ENCODE measurements at regions not wholly inside any gene's neighbourhood (a gene's known extent, or its start where the extent isn't known, plus 50 kb on each side); places are given as distances from the start of the nearest gene placed in this dataset.

- H4K20me1 ChIP-seq (ENCODE audit: insufficient read depth, low read length) = no peaks in the 10 kb centered on the region
- no peak overlapping the region for H3K4me3 ChIP-seq (ENCODE audit: low read length)
- H3K36me3 ChIP-seq (replicated peaks; ENCODE audit: insufficient read depth, low read length) = no peaks in the 10 kb centered on the region
- H3K79me2 ChIP-seq (ENCODE audit: low read length) = no peaks in the 10 kb centered on the region
- H2AFZ ChIP-seq (ENCODE audit: low read length) = no peak overlapping the region
- no peaks in the 10 kb centered on the region for H3K4me1 ChIP-seq (ENCODE audit: low read length)
- TF ChIP-seq EZH2phosphoT487 (IDR thresholded peaks at IDR 0.05; ENCODE audit: low read length) (no peak), EZH2 (optimal IDR thresholded peaks at IDR 0.05; ENCODE audit: low read depth, low read length) (no peak), CTCF (IDR thresholded peaks at IDR 0.05; ENCODE audit: low read length) (no peak)
- no peaks in the 10 kb centered on the region for H3F3A ChIP-seq (ENCODE audit: insufficient read depth, low read length)
- no peaks in the 10 kb centered on the region for H3K9me2 ChIP-seq (replicated peaks; ENCODE audit: insufficient read depth, low read length)
- no peak for DNase-seq
- H3K9ac ChIP-seq (ENCODE audit: low read length) = no peak overlapping the region
- no peak overlapping the region for H3K4me2 ChIP-seq (ENCODE audit: low read depth, low read length)
- no peaks in the 10 kb centered on the region for H3K27me3 ChIP-seq (replicated peaks; ENCODE audit: insufficient read depth, low read length)
- H3K27ac ChIP-seq (ENCODE audit: low read length) = no peak overlapping the region
- H3K9me3 ChIP-seq (replicated peaks; ENCODE audit: insufficient read depth, low read length) = no peaks in the 10 kb centered on the region
Measured at GRCh38 chr6:50986319-50986718, 167.6 kb downstream of the TFAP2B start.

GRCh38 chr6:50989123-50989522 is 170.5 kb downstream of the TFAP2B start:
- no peak overlapping the region for H2AFZ ChIP-seq (ENCODE audit: low read length)
- no peak for DNase-seq
- no peaks in the 10 kb centered on the region for H3F3A ChIP-seq (ENCODE audit: insufficient read depth, low read length)
- H3K27me3 ChIP-seq (replicated peaks; ENCODE audit: insufficient read depth, low read length) = no peaks in the 10 kb centered on the region
- no peak overlapping the region for H3K27ac ChIP-seq (ENCODE audit: low read length)
- H3K36me3 ChIP-seq (replicated peaks; ENCODE audit: insufficient read depth, low read length) = no peaks in the 10 kb centered on the region
- TF ChIP-seq EZH2phosphoT487 (IDR thresholded peaks at IDR 0.05; ENCODE audit: low read length) = no peak
- no peak for TF ChIP-seq EZH2 (optimal IDR thresholded peaks at IDR 0.05; ENCODE audit: low read depth, low read length)
- TF ChIP-seq CTCF (IDR thresholded peaks at IDR 0.05; ENCODE audit: low read length) = no peak
- H3K4me2 ChIP-seq (ENCODE audit: low read depth, low read length) = no peak overlapping the region
- no peaks in the 10 kb centered on the region for H3K79me2 ChIP-seq (ENCODE audit: low read length)
- no peaks in the 10 kb centered on the region for H4K20me1 ChIP-seq (ENCODE audit: insufficient read depth, low read length)
- no peaks in the 10 kb centered on the region for H3K4me1 ChIP-seq (ENCODE audit: low read length)
- H3K9ac ChIP-seq (ENCODE audit: low read length) = no peak overlapping the region
- no peaks in the 10 kb centered on the region for H3K9me3 ChIP-seq (replicated peaks; ENCODE audit: insufficient read depth, low read length)
- H3K4me3 ChIP-seq (ENCODE audit: low read length) = no peak overlapping the region
- H3K9me2 ChIP-seq (replicated peaks; ENCODE audit: insufficient read depth, low read length) = no peaks in the 10 kb centered on the region

- Histone ChIP-seq H3K9ac (ENCODE audit: low read length) (no peak overlapping the region), H3K9me3 (replicated peaks; ENCODE audit: insufficient read depth, low read length) (no peaks in the 10 kb centered on the region), H3K4me2 (ENCODE audit: low read depth, low read length) (no peak overlapping the region), H3K4me3 (ENCODE audit: low read length) (no peak overlapping the region), H3F3A (ENCODE audit: insufficient read depth, low read length) (no peaks in the 10 kb centered on the region), H4K20me1 (ENCODE audit: insufficient read depth, low read length) (no peaks in the 10 kb centered on the region), H3K79me2 (ENCODE audit: low read length) (no peaks in the 10 kb centered on the region), H3K9me2 (replicated peaks; ENCODE audit: insufficient read depth, low read length) (no peaks in the 10 kb centered on the region), H3K4me1 (ENCODE audit: low read length) (no peaks in the 10 kb centered on the region), H3K27ac (ENCODE audit: low read length) (no peak overlapping the region), H3K36me3 (replicated peaks; ENCODE audit: insufficient read depth, low read length) (no peaks in the 10 kb centered on the region), H2AFZ (ENCODE audit: low read length) (no peak overlapping the region), H3K27me3 (replicated peaks; ENCODE audit: insufficient read depth, low read length) (no peaks in the 10 kb centered on the region)
- no peak for DNase-seq
- TF ChIP-seq EZH2 (optimal IDR thresholded peaks at IDR 0.05; ENCODE audit: low read depth, low read length) (no peak), EZH2phosphoT487 (IDR thresholded peaks at IDR 0.05; ENCODE audit: low read length) (no peak)
Measured at GRCh38 chr6:50990750-50991446, 172.2 kb downstream of the TFAP2B start.

GRCh38 chr6:50992232-50992631 is 173.6 kb downstream of the TFAP2B start:
- Histone ChIP-seq H3K4me1 (ENCODE audit: low read length) (no peaks in the 10 kb centered on the region), H3K27ac (ENCODE audit: low read length) (no peak overlapping the region), H3F3A (ENCODE audit: insufficient read depth, low read length) (no peaks in the 10 kb centered on the region), H3K4me3 (ENCODE audit: low read length) (no peak overlapping the region), H3K79me2 (ENCODE audit: low read length) (no peaks in the 10 kb centered on the region), H3K9me2 (replicated peaks; ENCODE audit: insufficient read depth, low read length) (no peaks in the 10 kb centered on the region), H3K4me2 (ENCODE audit: low read depth, low read length) (no peak overlapping the region), H3K9ac (ENCODE audit: low read length) (no peak overlapping the region), H3K36me3 (replicated peaks; ENCODE audit: insufficient read depth, low read length) (no peaks in the 10 kb centered on the region), H3K9me3 (replicated peaks; ENCODE audit: insufficient read depth, low read length) (no peaks in the 10 kb centered on the region), H2AFZ (ENCODE audit: low read length) (no peak overlapping the region), H3K27me3 (replicated peaks; ENCODE audit: insufficient read depth, low read length) (no peaks in the 10 kb centered on the region), H4K20me1 (ENCODE audit: insufficient read depth, low read length) (no peaks in the 10 kb centered on the region)
- TF ChIP-seq EZH2 (optimal IDR thresholded peaks at IDR 0.05; ENCODE audit: low read depth, low read length) (no peak), CTCF (IDR thresholded peaks at IDR 0.05; ENCODE audit: low read length) (no peak), EZH2phosphoT487 (IDR thresholded peaks at IDR 0.05; ENCODE audit: low read length) (no peak)
- no peak for DNase-seq
